GM23338 (cell line): ENCODE measurements at regions not wholly inside any gene's neighbourhood (a gene's known extent, or its start where the extent isn't known, plus 50 kb on each side); places are given as distances from the start of the nearest gene placed in this dataset.

ENCODE experiments used
- ATAC-seq: fragments of 200-7000 bp; cut with Tn5 transposase; 3 replicates; pipeline ENCODE4 v1.9.1; 2020
- DNase-seq: peaks from one replicate; pipeline ENCODE4 v3.0.0-alpha.2; 2015; ENCODE audit warnings: low spot score
- H2AFZ ChIP-seq: fragments of 200-600 bp; sonication (generic); 2 replicates; pipeline ENCODE4 v1.8.0; 2016; ENCODE audit warnings: antibody characterized with exemption, mild to moderate bottlenecking, moderate library complexity
- H3F3A ChIP-seq: fragments of 200-600 bp; sonication (generic); replicated peaks from 2 replicates; pipeline ENCODE4 v1.8.0; 2017; ENCODE audit warnings: antibody characterized with exemption, mixed run types, low read depth
- H3K27ac ChIP-seq: fragments of 200-600 bp; sonication (generic); 2 replicates; pipeline ENCODE4 v1.6.1; 2016; ENCODE audit warnings: low read depth
- H3K27me3 ChIP-seq: fragments of 200-600 bp; sonication (generic); 2 replicates; pipeline ENCODE4 v1.8.0; 2016; ENCODE audit warnings: mild to moderate bottlenecking, mixed run types, moderate library complexity; ENCODE audit not compliant: insufficient read depth
- H3K36me3 ChIP-seq: fragments of 200-600 bp; sonication (generic); 2 replicates; pipeline ENCODE4 v1.8.0; 2016; ENCODE audit warnings: mild to moderate bottlenecking; ENCODE audit not compliant: insufficient read depth
- H3K4me1 ChIP-seq: fragments of 200-600 bp; sonication (generic); 2 replicates; pipeline ENCODE4 v1.8.0; 2016; ENCODE audit warnings: mild to moderate bottlenecking, moderate library complexity; ENCODE audit not compliant: insufficient read depth
- H3K4me2 ChIP-seq: fragments of 200-600 bp; sonication (generic); 2 replicates; pipeline ENCODE4 v1.7.1; 2017; ENCODE audit warnings: mixed run types
- H3K4me3 ChIP-seq: fragments of 200-600 bp; sonication (generic); 2 replicates; pipeline ENCODE4 v1.6.1; 2016; ENCODE audit warnings: mixed run types
- H3K79me2 ChIP-seq: fragments of 200-600 bp; sonication (generic); replicated peaks from 2 replicates; pipeline ENCODE4 v1.8.0; 2017; ENCODE audit warnings: mild to moderate bottlenecking; ENCODE audit not compliant: insufficient read depth
- H3K9me2 ChIP-seq: fragments of 200-600 bp; sonication (generic); 2 replicates; pipeline ENCODE4 v1.8.0; 2017; ENCODE audit not compliant: insufficient read depth
- H4K20me1 ChIP-seq: fragments of 200-600 bp; sonication (generic); replicated peaks from 2 replicates; pipeline ENCODE4 v1.8.0; 2017; ENCODE audit warnings: mild to moderate bottlenecking; ENCODE audit not compliant: insufficient read depth
- H3K27ac Mint-ChIP-seq: 2 replicates; pipeline ENCODE4 v1.8.0; 2020; ENCODE audit warnings: inconsistent platforms, mild to moderate bottlenecking, moderate library complexity, mixed read lengths
- H3K27me3 Mint-ChIP-seq: 3 replicates; pipeline ENCODE4 v1.8.0; 2022; ENCODE audit warnings: low read depth, mild to moderate bottlenecking, moderate library complexity, mixed read lengths, inconsistent platforms; ENCODE audit not compliant: insufficient read depth, poor library complexity
- H3K36me3 Mint-ChIP-seq: 3 replicates; pipeline ENCODE4 v1.8.0; 2021; ENCODE audit warnings: low read depth, mild to moderate bottlenecking, inconsistent platforms, moderate library complexity, mixed read lengths
- H3K4me1 Mint-ChIP-seq: 3 replicates; pipeline ENCODE4 v1.8.0; 2020; ENCODE audit warnings: mild to moderate bottlenecking, inconsistent platforms, mixed read lengths
- H3K4me3 Mint-ChIP-seq: 3 replicates; pipeline ENCODE4 v1.8.0; 2021; ENCODE audit warnings: moderate library complexity, mild to moderate bottlenecking, inconsistent platforms, mixed read lengths
- H3K9me3 Mint-ChIP-seq: 3 replicates; pipeline ENCODE4 v1.8.0; 2020; ENCODE audit warnings: moderate library complexity, mild to moderate bottlenecking, inconsistent platforms, mixed read lengths
- NANOG ChIP-seq: IDR thresholded peaks from 2 replicates; pipeline ENCODE4 v1.6.1; 2016; ENCODE audit warnings: antibody characterized with exemption, borderline replicate concordance
- POLR2AphosphoS5 ChIP-seq: IDR thresholded peaks from 2 replicates; pipeline ENCODE4 v1.6.1; 2016; ENCODE audit warnings: antibody characterized with exemption, low read depth
- ZNF462 ChIP-seq: fragments of 250-450 bp; sonication (Bioruptor Pico); IDR thresholded peaks from 2 replicates; pipeline ENCODE4 v1.5.0; 2020; ENCODE audit warnings: mild to moderate bottlenecking, moderate library complexity

- H3K4me3 Mint-ChIP-seq, result no peak overlapping the region
Observed at GRCh38 chr18:54714851-54715250, 113.4 kb upstream of the RAB27B start.

More at GRCh38 chr18:54714851-54715250, 113.4 kb upstream of the RAB27B start:
- Mint-ChIP-seq H3K36me3 (no peaks in the 10 kb centered on the region), H3K4me1 (peaks cover 9% of the 10 kb centered on the region; the same call in 1 of the 3 replicates), H3K27ac (no peak overlapping the region), H3K9me3 (no peaks in the 10 kb centered on the region), H3K27me3 (peaks cover 3% of the 10 kb centered on the region)
- no peak for ATAC-seq
- Histone ChIP-seq H3K36me3 (no peaks in the 10 kb centered on the region), H3K9me2 (no peaks in the 10 kb centered on the region; the same call in 1 of the 2 replicates), H3K4me1 (no peaks in the 10 kb centered on the region), H2AFZ (no peak overlapping the region), H3K79me2 (no peaks in the 10 kb centered on the region), H3K4me2 (no peak overlapping the region), H3K4me3 (no peak overlapping the region), H4K20me1 (no peaks in the 10 kb centered on the region), H3F3A (no peaks in the 10 kb centered on the region), H3K27me3 (no peaks in the 10 kb centered on the region), H3K27ac (no peak overlapping the region)
- DNase-seq, result no peak
- TF ChIP-seq POLR2AphosphoS5, result no peak
- no peak for TF ChIP-seq NANOG
- no peak for TF ChIP-seq ZNF462
